ENCODE measurements at regions not wholly inside any gene's neighbourhood (a gene's known extent, or its start where the extent isn't known, plus 50 kb on each side); places are given as distances from the start of the nearest gene placed in this dataset.
"Not testable (repeated sequence)": the region's sequence is repeated elsewhere in the genome, so short reads cannot be mapped to it uniquely, and the experiment has no call there.

DNA sequence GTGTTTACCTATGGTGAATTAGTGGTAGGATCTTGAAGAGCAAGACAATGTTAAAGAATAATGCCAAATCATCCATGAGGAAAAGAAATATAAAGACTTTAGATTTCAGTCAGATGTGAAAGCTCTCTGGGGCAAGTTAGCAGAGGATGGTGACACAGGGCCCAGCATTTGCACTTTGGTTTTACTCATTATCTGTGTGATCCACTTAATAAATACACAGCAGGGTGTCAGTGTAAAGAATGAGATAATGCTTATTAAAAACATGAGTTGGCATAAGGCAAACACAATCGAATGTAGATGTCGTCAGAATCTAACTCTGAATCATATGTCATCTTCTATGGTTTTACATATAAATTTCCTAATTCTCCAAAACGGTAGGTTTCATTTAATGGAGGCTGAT, 130.4 kb upstream of the PREP start:
- ChIA-PET POLR2A (ENCODE audit: low non-redundant PET) (no interaction called here), CTCF (no interaction called here)
- TF ChIP-seq, protein P1, sequence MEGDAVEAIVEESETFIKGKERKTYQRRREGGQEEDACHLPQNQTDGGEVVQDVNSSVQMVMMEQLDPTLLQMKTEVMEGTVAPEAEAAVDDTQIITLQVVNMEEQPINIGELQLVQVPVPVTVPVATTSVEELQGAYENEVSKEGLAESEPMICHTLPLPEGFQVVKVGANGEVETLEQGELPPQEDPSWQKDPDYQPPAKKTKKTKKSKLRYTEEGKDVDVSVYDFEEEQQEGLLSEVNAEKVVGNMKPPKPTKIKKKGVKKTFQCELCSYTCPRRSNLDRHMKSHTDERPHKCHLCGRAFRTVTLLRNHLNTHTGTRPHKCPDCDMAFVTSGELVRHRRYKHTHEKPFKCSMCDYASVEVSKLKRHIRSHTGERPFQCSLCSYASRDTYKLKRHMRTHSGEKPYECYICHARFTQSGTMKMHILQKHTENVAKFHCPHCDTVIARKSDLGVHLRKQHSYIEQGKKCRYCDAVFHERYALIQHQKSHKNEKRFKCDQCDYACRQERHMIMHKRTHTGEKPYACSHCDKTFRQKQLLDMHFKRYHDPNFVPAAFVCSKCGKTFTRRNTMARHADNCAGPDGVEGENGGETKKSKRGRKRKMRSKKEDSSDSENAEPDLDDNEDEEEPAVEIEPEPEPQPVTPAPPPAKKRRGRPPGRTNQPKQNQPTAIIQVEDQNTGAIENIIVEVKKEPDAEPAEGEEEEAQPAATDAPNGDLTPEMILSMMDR (conservative IDR thresholded peaks at IDR 0.05; ENCODE audit: low read depth): no peak
- H3K27ac ChIP-seq: no peak overlapping the region
- no peak for DNase-seq (ENCODE audit: low spot score)

DNA sequence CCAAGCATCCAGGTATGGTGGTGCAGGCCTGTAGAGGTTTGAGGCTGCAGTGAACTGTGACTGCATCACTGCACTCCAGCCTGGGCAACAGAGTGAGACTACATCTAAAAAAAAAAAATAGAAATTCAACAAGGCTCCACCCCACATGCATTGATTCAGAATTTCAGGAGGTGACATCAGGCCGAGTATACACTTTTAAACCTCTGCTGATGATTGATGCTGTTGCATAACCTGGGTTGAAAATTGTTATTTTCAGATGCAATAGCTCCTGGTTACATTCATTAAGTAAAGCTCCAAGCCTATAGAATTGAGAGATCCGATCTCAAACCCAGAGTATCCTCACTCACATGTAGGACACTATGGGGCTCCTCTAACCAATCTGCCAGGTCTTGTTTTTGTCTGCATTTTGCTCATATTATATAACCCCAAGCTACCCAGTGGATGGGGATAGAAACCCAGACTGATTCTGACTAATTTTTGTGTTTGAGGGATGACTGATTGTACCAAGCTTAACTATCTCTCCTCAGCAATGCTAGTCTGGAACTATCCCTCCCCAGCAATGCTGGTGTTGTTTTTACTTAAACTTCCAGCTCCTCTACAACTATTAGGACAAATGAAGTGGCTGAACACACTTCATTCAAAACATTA, 123.5 kb upstream of the PREP start:
- TF ChIP-seq, protein P1 (conservative IDR thresholded peaks at IDR 0.05; ENCODE audit: low read depth): no peak
- no peak for DNase-seq (ENCODE audit: low spot score)
- POLR2A ChIA-PET (ENCODE audit: low non-redundant PET): no interaction called here
- no peak overlapping the region for H3K27ac ChIP-seq
- CTCF ChIA-PET: interaction anchor here (1.2 kb wide), 1 partner anchor 14 kb away, joined by 4 read pairs; no protein-coding TSS in a partner anchor

DNA sequence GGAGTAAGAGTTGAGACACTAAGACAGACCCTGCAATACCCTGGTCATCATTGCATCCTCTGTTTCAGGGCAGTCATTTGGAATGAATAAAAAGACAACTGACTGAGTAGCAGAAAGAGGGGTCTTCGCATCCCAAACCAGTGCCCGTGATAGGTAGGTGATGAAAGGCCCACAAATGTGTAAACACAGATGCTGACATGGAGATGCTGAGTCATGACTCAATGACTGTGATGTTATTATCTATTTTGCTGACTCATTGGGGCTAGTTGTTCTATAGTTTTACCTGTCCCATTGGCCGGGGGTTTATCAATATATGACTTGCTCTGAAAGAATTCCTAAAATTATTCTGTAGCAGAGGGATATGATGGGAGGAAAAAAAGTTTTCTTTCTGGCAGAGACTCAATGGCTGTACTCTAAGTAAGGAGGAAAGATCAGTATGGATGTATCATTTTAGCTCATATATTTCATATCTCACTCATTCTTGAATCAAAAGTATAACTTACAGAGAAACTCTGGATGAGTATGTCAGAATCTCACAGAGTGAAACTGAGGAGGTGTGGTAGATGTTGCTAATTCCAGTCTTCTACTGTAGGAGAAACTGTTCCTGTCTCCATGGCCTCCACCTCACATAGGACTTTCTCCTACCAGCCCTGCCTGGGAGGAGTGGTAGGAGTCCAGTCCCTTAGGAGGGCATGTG, 119.9 kb upstream of the PREP start:
- POLR2A ChIA-PET (ENCODE audit: low non-redundant PET): no interaction called here
- TF ChIP-seq, protein P1 (conservative IDR thresholded peaks at IDR 0.05; ENCODE audit: low read depth): no peak
- DNase-seq (ENCODE audit: low spot score): peak; percentile 21
- no peak overlapping the region for H3K27ac ChIP-seq
- CTCF ChIA-PET: no interaction called here

DNA sequence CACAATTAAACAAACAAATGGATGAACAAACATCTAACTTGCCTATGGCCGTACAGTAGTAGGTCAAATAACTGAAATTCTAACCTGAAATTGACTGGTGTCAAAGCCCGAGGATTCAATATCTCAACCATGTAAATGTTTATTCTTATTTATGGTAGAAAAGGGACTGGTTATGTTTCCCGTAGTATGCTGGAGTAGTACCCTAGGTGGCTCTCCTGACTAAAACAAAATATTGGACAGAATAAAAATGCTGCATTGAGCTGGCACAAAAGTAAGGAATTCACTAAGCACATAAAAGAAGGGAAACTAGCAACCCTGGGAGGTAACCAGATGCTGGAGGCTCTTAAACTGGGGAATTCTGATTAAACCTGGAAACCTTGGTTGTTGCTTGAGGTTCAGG, 117.1 kb upstream of the PREP start:
- no peak for DNase-seq (ENCODE audit: low spot score)
- TF ChIP-seq, protein P1 (conservative IDR thresholded peaks at IDR 0.05; ENCODE audit: low read depth): no peak
- ChIA-PET POLR2A (ENCODE audit: low non-redundant PET) (no interaction called here), CTCF (no interaction called here)
- no peak overlapping the region for H3K27ac ChIP-seq

DNA sequence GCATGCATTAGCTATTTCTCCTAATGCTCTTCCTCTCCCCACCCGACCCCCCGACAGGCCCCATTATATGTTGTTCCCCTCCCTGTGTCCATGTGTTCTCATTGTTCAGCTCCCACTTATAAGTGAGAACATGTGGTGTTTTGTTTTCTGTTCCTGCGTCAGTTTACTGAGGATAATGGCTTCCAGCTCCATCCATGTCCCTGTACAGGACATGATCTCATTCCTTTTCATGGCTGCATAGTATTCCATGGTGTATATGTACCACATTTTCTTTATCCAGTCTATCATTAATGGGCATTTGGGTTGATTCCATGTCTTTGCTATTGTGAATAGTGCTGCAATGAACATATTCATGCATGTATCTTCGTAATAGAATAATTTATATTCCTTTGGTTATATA, 116.1 kb upstream of the PREP start:
- H3K27ac ChIP-seq; DNase-seq (ENCODE audit: low spot score); CTCF ChIA-PET; POLR2A ChIA-PET (ENCODE audit: low non-redundant PET): not testable (repeated sequence)

DNA sequence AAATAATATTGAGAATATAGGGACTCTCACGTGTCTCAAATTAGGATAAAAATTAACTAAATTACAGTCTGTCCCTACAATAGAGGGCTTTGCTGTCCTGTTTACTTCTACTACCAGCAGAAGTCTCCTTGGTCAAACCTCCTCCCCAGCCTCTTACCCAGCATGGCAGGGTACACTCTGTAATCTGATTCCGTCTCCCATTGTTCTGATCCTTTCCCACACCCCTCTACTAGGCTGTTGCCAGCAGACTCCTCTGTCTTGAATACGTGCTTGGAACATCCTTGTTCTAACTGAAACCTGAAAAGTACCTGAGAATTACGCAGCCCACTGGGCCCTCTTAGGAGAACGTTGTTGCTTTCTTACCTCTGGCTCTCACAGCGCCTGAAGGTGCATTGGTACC, 112.2 kb upstream of the PREP start:
- no peak overlapping the region for H3K27ac ChIP-seq
- ChIA-PET POLR2A (ENCODE audit: low non-redundant PET) (no interaction called here), CTCF (no interaction called here)
- TF ChIP-seq, protein P1 (conservative IDR thresholded peaks at IDR 0.05; ENCODE audit: low read depth): no peak
- no peak for DNase-seq (ENCODE audit: low spot score)

DNA sequence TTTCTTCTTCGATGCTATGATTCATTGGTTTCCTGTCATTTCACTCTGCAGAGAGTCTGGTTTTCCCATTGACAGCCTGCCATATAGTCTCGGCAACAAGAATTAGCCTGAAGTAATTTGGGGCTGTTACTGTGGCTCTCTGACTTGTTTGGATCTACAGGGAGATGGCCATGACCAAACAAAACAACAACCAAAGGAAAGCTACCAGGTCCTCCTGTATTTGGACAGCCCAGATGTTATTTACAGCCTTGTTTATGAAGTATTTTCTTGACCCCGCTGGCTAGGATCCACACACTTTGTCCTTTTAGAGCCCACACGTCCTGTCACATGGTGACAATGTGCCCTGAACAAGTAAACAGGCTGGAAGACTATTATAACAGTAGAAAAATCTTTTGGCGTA, 111.4 kb upstream of the PREP start:
- CTCF ChIA-PET: no interaction called here
- TF ChIP-seq, protein P1 (conservative IDR thresholded peaks at IDR 0.05; ENCODE audit: low read depth): no peak
- DNase-seq (ENCODE audit: low spot score): no peak
- POLR2A ChIA-PET (ENCODE audit: low non-redundant PET): no interaction called here
- H3K27ac ChIP-seq: no peak overlapping the region
